Hepatocyte (in vitro differentiated cells): ENCODE measurements at regions not wholly inside any gene's neighbourhood (a gene's known extent, or its start where the extent isn't known, plus 50 kb on each side); places are given as distances from the start of the nearest gene placed in this dataset.

Experiments
- DNase-seq: peaks from one replicate; pipeline ENCODE4 v3.0.0-alpha.2; 2016; ENCODE audit warnings: low spot score
- H2AFZ ChIP-seq: fragments of 200-600 bp; sonication (generic); 2 replicates; pipeline ENCODE4 v1.6.0; 2016; ENCODE audit warnings: antibody characterized with exemption, mild to moderate bottlenecking
- H3K27ac ChIP-seq: fragments of 200-600 bp; sonication (generic); 2 replicates; pipeline ENCODE4 v1.5.1; 2016; ENCODE audit warnings: mild to moderate bottlenecking
- H3K27me3 ChIP-seq: fragments of 200-600 bp; sonication (generic); 2 replicates; pipeline ENCODE4 v1.6.1; 2016
- H3K36me3 ChIP-seq: fragments of 200-600 bp; sonication (generic); replicated peaks from 2 replicates; pipeline ENCODE4 v1.5.1; 2016; ENCODE audit warnings: low read depth; ENCODE audit not compliant: insufficient read depth
- H3K4me1 ChIP-seq: fragments of 200-600 bp; sonication (generic); 2 replicates; pipeline ENCODE4 v1.5.1; 2016; ENCODE audit warnings: mild to moderate bottlenecking, moderate library complexity; ENCODE audit not compliant: insufficient read depth
- H3K4me2 ChIP-seq: fragments of 200-600 bp; sonication (generic); 2 replicates; pipeline ENCODE4 v1.6.0; 2016
- H3K4me3 ChIP-seq: fragments of 200-600 bp; sonication (generic); 2 replicates; pipeline ENCODE4 v1.5.1; 2016; ENCODE audit warnings: mild to moderate bottlenecking
- H3K79me2 ChIP-seq: fragments of 200-600 bp; sonication (generic); 2 replicates; pipeline ENCODE4 v1.6.0; 2017; ENCODE audit warnings: mild to moderate bottlenecking
- H3K9me2 ChIP-seq: fragments of 200-600 bp; sonication (generic); replicated peaks from 2 replicates; pipeline ENCODE4 v1.6.0; 2017; ENCODE audit warnings: mild to moderate bottlenecking; ENCODE audit not compliant: insufficient read depth
- H3K9me3 ChIP-seq: fragments of 200-600 bp; sonication (generic); 2 replicates; pipeline ENCODE4 v1.5.1; 2016; ENCODE audit warnings: low read depth, mild to moderate bottlenecking
- H4K20me1 ChIP-seq: fragments of 200-600 bp; sonication (generic); 2 replicates; pipeline ENCODE4 v1.6.0; 2016; ENCODE audit warnings: mild to moderate bottlenecking; ENCODE audit not compliant: insufficient read depth, poor library complexity, severe bottlenecking
- EZH2 ChIP-seq: fragments of 200-600 bp; sonication (generic); IDR thresholded peaks from 2 replicates; pipeline ENCODE4 v1.6.1; 2016; ENCODE audit warnings: antibody characterized with exemption, mild to moderate bottlenecking, borderline replicate concordance
- EZH2phosphoT487 ChIP-seq: fragments of 200-600 bp; sonication (generic); IDR thresholded peaks from one replicate; pipeline ENCODE4 v1.6.1; 2018; ENCODE audit warnings: antibody characterized with exemption, mild to moderate bottlenecking, low read depth, moderate library complexity; ENCODE audit not compliant: unreplicated experiment, severe bottlenecking
- WGBS: methylation state at CpG from one replicate; pipeline ENCODE4 v1.1.6; 2016; ENCODE audit warnings: low lambda C conversion rate; ENCODE audit errors: missing lambda C conversion rate; 5-methylcytosine and 5-hydroxymethylcytosine counted together
- TF ChIP-seq, protein P1 (sequence below): fragments of 200-600 bp; sonication (generic); IDR thresholded peaks from 2 replicates; pipeline ENCODE4 v1.5.1; 2016; ENCODE audit warnings: antibody characterized with exemption, mild to moderate bottlenecking; ENCODE audit not compliant: poor library complexity

DNA sequence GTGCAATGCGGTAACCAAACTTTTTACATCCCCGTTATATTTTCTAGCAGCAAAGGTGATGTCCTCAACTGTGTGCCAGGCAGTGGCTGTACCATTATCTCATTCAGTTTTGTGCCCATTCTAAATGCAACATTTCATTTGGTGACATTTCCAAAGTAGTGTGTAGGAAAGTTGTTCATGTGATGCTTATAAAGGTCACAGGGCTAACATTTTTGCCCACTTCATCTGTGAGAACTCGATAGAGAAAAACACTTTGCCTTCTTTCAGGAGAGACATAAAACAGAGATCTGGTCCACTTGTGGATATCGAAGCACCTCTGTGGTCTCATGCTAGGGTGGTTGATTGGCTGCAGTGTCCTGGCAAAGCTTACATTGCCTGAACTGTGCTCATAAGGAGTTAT lies 414.2 kb upstream of the PDE3A start:
- 92% methylated on average over 4 of the region's 4 CpGs for WGBS
- H3K27ac ChIP-seq = no peak overlapping the region
- no peak overlapping the region for H2AFZ ChIP-seq
- H3K9me3 ChIP-seq = no peaks in the 10 kb centered on the region
- TF ChIP-seq EZH2phosphoT487 = no peak
- no peak overlapping the region for H3K4me2 ChIP-seq
- no peak for DNase-seq
- no peak overlapping the region for H3K4me3 ChIP-seq
- no peaks in the 10 kb centered on the region for H3K79me2 ChIP-seq
- H3K4me1 ChIP-seq = no peaks in the 10 kb centered on the region
- H4K20me1 ChIP-seq = no peaks in the 10 kb centered on the region
- H3K27me3 ChIP-seq = no peaks in the 10 kb centered on the region
- no peaks in the 10 kb centered on the region for H3K9me2 ChIP-seq
- H3K36me3 ChIP-seq = no peaks in the 10 kb centered on the region

DNA sequence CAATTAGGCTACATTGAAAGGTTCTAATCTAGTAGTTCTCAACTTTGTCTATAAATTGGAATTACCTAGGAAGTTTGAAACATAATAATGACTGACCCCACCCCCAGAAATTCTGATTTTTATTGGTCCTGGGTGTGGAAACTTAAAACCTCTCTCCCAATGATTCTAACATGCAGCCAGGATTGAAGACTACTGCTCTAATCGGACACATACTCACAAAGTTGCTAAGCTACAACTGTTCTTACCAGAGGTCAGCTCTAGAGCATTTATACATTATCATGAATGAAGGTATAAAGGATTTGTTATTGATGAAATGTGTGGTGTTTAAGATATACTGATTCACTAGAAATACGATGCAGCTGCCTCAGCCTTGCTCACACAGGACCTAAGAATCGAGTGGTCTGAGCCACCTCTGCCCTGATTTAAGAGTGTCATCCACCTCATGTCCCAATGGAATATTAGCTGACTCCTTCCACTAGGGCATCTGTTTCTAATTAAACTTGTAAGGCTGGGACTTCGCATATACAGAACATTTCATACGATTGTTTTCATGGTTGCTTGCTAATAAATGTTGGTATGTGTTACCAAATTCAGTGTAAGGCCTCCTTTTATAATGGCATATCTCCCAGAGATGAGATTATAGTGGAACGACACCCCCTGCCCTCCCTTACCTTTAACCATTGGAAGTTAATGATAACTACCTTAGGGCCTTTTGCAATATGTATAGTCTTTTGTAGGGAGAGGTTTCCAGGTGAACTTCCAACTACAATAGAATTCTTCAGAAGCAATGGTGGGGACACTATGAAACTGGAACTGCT lies 410.8 kb upstream of the PDE3A start:
- no peak for DNase-seq
- Histone ChIP-seq H4K20me1 (no peaks in the 10 kb centered on the region), H3K36me3 (no peaks in the 10 kb centered on the region), H3K4me1 (no peaks in the 10 kb centered on the region), H3K79me2 (no peaks in the 10 kb centered on the region), H3K9me2 (no peaks in the 10 kb centered on the region), H3K27ac (no peak overlapping the region), H2AFZ (no peak overlapping the region), H3K9me3 (no peaks in the 10 kb centered on the region), H3K27me3 (no peaks in the 10 kb centered on the region), H3K4me2 (no peak overlapping the region), H3K4me3 (no peak overlapping the region)
- TF ChIP-seq EZH2phosphoT487 (no peak), EZH2 (no peak)
- TF ChIP-seq, protein P1, sequence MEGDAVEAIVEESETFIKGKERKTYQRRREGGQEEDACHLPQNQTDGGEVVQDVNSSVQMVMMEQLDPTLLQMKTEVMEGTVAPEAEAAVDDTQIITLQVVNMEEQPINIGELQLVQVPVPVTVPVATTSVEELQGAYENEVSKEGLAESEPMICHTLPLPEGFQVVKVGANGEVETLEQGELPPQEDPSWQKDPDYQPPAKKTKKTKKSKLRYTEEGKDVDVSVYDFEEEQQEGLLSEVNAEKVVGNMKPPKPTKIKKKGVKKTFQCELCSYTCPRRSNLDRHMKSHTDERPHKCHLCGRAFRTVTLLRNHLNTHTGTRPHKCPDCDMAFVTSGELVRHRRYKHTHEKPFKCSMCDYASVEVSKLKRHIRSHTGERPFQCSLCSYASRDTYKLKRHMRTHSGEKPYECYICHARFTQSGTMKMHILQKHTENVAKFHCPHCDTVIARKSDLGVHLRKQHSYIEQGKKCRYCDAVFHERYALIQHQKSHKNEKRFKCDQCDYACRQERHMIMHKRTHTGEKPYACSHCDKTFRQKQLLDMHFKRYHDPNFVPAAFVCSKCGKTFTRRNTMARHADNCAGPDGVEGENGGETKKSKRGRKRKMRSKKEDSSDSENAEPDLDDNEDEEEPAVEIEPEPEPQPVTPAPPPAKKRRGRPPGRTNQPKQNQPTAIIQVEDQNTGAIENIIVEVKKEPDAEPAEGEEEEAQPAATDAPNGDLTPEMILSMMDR = no peak
- 41% methylated on average over 6 of the region's 6 CpGs for WGBS

DNA sequence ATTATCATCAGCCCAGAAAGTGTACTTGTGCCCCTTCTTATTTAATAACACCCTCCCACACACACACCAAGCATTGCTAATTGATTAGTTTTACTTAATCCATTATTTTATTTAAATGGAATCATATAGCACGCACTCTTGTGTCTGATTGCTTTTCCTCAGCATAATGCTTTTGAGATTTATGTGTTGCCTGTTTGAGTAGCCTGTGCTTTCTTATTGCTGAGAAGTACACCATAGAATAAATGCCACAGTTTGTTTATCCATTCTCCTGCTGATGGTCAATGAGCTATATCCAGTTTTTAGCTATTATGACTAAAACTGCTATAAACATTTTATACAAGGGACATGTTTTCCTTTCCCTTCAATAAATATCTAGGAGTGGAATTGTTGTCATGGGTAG lies 409.9 kb upstream of the PDE3A start:
- Histone ChIP-seq H3K27me3 (no peaks in the 10 kb centered on the region), H4K20me1 (no peaks in the 10 kb centered on the region), H3K9me2 (no peaks in the 10 kb centered on the region), H3K27ac (no peak overlapping the region), H3K4me2 (no peak overlapping the region), H3K36me3 (no peaks in the 10 kb centered on the region), H3K79me2 (no peaks in the 10 kb centered on the region), H3K9me3 (no peaks in the 10 kb centered on the region), H3K4me1 (no peaks in the 10 kb centered on the region), H2AFZ (no peak overlapping the region), H3K4me3 (no peak overlapping the region)
- TF ChIP-seq, protein P1 = no peak
- TF ChIP-seq EZH2phosphoT487 (no peak), EZH2 (no peak)
- whole genome bisulfite sequencing = 69% methylated on average over 1 of the region's 1 CpG
- no peak for DNase-seq

DNA sequence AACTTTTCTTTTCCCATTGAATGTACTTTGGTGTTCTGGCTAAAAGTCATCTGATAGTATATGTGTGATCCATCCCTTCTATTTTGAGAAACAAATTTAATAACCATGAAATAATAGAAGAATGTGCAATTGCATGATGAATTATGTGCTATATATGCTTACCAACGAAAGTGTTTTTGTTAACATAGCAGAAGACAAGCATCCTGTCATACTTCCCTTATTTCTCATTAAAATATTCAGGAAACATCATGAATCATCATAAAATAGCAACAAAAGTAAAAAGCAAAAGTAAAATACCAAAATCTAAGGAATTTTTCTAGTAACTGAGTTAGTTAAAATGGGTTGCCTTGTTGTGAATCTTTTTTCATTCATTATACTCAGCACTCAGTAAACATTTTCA lies 409.0 kb upstream of the PDE3A start:
- no peak for DNase-seq
- no peaks in the 10 kb centered on the region for H3K79me2 ChIP-seq
- WGBS = 74% methylated on average over 1 of the region's 1 CpG
- TF ChIP-seq EZH2phosphoT487 = no peak
- no peak for TF ChIP-seq EZH2
- TF ChIP-seq, protein P1 = no peak
- H3K4me1 ChIP-seq = no peaks in the 10 kb centered on the region
- H3K27ac ChIP-seq = no peak overlapping the region
- H3K4me2 ChIP-seq = no peak overlapping the region
- H3K27me3 ChIP-seq = no peaks in the 10 kb centered on the region
- H3K9me2 ChIP-seq = no peaks in the 10 kb centered on the region
- no peak overlapping the region for H2AFZ ChIP-seq
- no peaks in the 10 kb centered on the region for H3K9me3 ChIP-seq
- no peaks in the 10 kb centered on the region for H3K36me3 ChIP-seq
- no peaks in the 10 kb centered on the region for H4K20me1 ChIP-seq
- H3K4me3 ChIP-seq = no peak overlapping the region
